Activated naive CD8-positive, alpha-beta T cell treated with anti-CD3 and anti-CD28 coated beads, Interleukin-2, amount 50 U/mL, for 24 hours (primary cell): ENCODE measurements at regions not wholly inside any gene's neighbourhood (a gene's known extent, or its start where the extent isn't known, plus 50 kb on each side); places are given as distances from the start of the nearest gene placed in this dataset.

Experiments used
- ATAC-seq: fragments of 150-1000 bp; cut with Tn5 transposase; one replicate; pipeline ENCODE4 v1.10.0; 2021
- DNase-seq: peaks from one replicate; pipeline ENCODE4 v3.0.0; 2021
- H3K27ac Mint-ChIP-seq: one replicate; pipeline ENCODE4 v1.8.0; 2021; ENCODE audit warnings: mild to moderate bottlenecking, mixed read lengths
- H3K27me3 Mint-ChIP-seq: one replicate; pipeline ENCODE4 v1.8.0; 2021; ENCODE audit warnings: mixed read lengths
- H3K36me3 Mint-ChIP-seq: one replicate; pipeline ENCODE4 v1.8.0; 2021; ENCODE audit warnings: low read depth, mixed read lengths
- H3K4me1 Mint-ChIP-seq: one replicate; pipeline ENCODE4 v1.8.0; 2021; ENCODE audit warnings: mixed read lengths
- H3K4me3 Mint-ChIP-seq: one replicate; pipeline ENCODE4 v1.8.0; 2021; ENCODE audit warnings: mild to moderate bottlenecking, moderate library complexity, mixed read lengths
- H3K9me3 Mint-ChIP-seq: one replicate; pipeline ENCODE4 v1.8.0; 2021; ENCODE audit warnings: mixed read lengths

DNA sequence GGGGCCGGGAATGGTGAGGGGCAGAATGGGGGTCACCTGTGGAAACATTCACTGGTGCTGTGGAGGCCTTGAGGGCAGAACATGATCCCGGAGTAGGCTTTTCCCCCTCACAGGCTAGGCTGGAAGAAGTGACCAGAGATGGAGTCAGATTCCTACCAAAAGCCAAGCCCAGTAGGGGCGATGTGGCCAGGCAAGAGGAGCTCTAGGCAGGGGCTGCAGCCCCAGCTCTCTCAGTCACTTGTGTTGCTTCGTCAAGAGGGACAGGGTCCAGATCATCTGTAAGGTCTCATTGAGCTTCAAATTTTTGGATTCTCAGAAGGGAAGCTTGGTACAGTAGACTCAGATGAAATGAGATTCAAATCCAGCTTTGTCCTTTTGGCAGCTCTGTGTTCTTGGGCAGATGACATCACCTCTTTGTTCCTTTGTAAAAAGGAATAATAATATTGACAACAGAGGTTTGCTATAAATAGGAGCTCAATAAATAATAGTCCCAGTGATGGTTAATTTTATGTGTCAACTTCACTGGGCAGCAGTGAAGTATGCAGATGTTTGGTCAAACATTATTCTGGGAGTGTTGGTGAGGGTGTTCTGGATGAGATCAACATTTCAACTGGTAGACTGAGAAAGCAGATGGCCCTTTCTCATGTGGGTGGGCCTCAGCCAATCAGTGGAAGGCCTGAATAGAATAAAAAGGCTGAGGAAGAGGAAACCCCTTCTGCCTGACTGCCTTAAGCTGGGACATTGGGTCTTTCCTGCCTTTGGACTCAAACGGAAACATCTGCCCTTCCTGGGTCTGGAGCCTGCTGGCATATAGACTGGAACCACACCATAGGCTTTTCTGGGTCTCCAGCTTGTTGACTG lies 324.7 kb upstream of the USP24 start:
- no peak for ATAC-seq
- H3K27me3 Mint-ChIP-seq: peaks cover 3% of the 10 kb centered on the region
- no peaks in the 10 kb centered on the region for H3K36me3 Mint-ChIP-seq
- no peak overlapping the region for H3K27ac Mint-ChIP-seq
- DNase-seq: no peak
- H3K9me3 Mint-ChIP-seq: no peaks in the 10 kb centered on the region
- H3K4me1 Mint-ChIP-seq: no peaks in the 10 kb centered on the region
- H3K4me3 Mint-ChIP-seq: no peak overlapping the region

DNA sequence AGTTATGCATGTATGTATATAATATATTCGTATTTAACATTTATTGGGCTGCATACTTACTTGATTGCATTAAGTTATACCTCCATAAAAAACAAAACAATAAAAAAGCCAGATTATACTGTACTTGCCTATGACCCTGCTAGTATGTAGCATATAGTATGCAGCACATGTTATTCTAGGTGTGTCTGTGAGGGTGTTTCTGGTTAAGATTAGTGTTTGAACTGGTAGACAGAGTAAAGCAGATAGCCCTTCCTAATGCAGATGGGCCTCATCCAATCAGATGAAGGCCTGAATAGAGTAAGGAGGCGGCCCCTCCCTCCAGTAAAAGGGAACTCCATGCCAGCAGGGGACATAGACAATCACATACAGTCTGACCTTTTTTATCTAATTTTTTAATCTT lies 323.3 kb upstream of the USP24 start:
- ATAC-seq: no peak
- Mint-ChIP-seq H3K27me3 (no peaks in the 10 kb centered on the region), H3K9me3 (no peaks in the 10 kb centered on the region), H3K27ac (no peak overlapping the region), H3K4me3 (no peak overlapping the region), H3K36me3 (no peaks in the 10 kb centered on the region), H3K4me1 (no peaks in the 10 kb centered on the region)
- DNase-seq: no peak

DNA sequence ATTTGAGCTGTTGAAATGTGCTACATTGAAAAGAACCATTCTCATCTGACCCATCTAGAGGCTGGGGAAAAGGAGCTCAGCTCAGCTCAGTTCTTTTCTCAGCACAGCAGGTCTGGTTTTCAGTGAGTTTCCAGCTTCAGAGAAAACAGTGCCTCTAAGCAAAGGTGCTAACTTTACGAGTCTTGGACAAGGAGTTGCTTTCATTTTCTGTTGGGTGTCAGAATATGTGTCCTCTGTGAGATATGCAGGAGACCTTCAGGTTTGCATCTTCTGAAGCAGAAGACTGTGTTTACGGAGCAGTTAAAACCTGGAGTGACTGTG lies 321.3 kb upstream of the USP24 start:
- no peak overlapping the region for H3K4me3 Mint-ChIP-seq
- peaks cover 2% of the 10 kb centered on the region for H3K27me3 Mint-ChIP-seq
- DNase-seq: no peak
- no peak for ATAC-seq
- no peaks in the 10 kb centered on the region for H3K36me3 Mint-ChIP-seq
- H3K9me3 Mint-ChIP-seq: no peaks in the 10 kb centered on the region
- no peaks in the 10 kb centered on the region for H3K4me1 Mint-ChIP-seq
- no peak overlapping the region for H3K27ac Mint-ChIP-seq

DNA sequence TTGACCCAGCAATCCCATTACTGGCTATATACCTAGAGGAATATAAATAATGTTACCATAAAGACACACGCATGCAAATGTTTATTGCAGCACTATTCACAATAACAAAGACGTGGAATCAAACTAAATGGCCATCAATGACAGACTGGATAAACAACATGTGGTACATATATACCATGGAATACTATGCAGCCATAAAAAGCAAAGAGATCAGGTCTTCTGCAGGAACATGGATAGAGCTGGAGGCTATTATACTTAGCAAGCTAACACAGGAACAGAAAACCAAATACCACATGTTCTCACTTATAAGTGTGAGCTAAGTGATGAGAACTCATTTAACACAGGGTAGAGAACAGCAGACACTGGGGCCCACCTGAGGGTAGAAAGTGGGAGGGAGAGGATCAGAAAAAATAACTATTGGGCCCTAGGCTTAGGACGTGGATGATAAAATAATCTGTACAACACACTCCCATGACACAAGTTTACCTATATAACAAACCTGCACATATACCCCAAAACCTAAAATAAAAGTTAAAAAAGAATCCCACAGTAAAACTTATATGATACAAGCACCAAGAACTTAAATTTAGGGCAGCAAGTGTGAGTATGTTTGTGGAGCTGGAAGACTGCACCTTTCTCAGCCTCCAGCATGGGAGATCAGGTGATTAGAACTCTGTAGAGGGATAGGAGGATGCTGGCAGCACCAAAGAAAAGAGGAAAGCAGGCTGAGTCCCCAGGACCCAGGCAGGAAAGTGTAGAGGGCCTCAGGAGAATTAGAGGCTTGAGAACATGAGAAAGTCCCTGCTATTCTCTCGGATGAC lies 320.8 kb upstream of the USP24 start:
- H3K9me3 Mint-ChIP-seq: no peaks in the 10 kb centered on the region
- no peak overlapping the region for H3K27ac Mint-ChIP-seq
- DNase-seq: no peak

DNA sequence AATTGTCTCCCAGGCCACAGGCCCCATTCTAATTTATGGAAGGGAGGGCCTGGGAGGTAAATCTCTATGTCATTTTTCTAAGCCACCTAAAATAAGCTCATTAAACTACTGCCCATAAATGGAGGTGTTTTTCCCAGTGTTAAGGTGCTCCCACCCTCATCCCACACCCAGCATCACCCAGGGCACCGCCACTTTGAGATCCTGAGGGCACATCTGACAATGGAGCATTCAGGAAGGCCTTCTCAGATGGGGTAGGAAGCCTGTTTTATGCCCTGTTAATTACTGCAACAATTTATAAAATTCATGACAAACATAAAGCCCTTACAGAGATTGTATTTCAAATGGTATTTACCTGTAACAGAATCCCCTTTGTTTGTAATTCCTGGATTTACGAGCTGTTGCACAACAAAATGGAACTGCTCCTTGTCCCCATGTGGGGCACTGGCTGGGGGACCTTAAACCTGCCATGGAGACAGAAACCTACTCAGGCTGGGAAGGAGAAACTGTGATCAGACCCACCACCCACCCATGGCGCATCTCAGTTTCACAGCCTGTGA lies 319.5 kb upstream of the USP24 start:
- Mint-ChIP-seq H3K9me3 (no peaks in the 10 kb centered on the region), H3K4me3 (no peak overlapping the region), H3K27ac (no peak overlapping the region), H3K27me3 (peaks cover 2% of the 10 kb centered on the region), H3K4me1 (no peaks in the 10 kb centered on the region), H3K36me3 (no peaks in the 10 kb centered on the region)
- ATAC-seq (no peak), DNase-seq (no peak)

More for the DNA sequence above, 320.8 kb upstream of the USP24 start:
- no peaks in the 10 kb centered on the region for H3K36me3 Mint-ChIP-seq
- H3K27me3 Mint-ChIP-seq: peaks cover 2% of the 10 kb centered on the region
- H3K4me3 Mint-ChIP-seq: no peak overlapping the region
- no peaks in the 10 kb centered on the region for H3K4me1 Mint-ChIP-seq
- ATAC-seq: no peak

DNA sequence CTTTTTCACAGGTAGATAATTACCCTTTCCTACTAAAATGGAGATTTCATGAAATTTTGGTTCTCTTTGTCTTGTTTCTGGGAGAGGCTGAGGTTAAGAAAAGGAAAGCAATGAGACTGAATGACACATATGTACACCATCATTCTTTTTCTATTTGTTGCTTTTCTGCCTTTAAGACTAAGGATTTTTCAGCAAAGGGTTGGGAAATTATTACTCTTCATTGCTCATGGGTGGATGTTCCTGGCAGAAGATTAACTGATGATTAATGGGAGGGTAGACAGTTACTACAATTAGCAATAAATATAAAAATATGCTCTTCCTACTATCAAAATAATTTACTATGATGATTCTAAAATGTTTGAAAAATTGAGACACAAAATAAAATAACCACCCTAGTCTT lies 316.5 kb upstream of the USP24 start:
- Mint-ChIP-seq H3K4me1 (no peaks in the 10 kb centered on the region), H3K27me3 (peaks cover 5% of the 10 kb centered on the region), H3K27ac (no peak overlapping the region), H3K4me3 (no peak overlapping the region), H3K9me3 (no peaks in the 10 kb centered on the region), H3K36me3 (no peaks in the 10 kb centered on the region)
- ATAC-seq (no peak), DNase-seq (no peak)

DNA sequence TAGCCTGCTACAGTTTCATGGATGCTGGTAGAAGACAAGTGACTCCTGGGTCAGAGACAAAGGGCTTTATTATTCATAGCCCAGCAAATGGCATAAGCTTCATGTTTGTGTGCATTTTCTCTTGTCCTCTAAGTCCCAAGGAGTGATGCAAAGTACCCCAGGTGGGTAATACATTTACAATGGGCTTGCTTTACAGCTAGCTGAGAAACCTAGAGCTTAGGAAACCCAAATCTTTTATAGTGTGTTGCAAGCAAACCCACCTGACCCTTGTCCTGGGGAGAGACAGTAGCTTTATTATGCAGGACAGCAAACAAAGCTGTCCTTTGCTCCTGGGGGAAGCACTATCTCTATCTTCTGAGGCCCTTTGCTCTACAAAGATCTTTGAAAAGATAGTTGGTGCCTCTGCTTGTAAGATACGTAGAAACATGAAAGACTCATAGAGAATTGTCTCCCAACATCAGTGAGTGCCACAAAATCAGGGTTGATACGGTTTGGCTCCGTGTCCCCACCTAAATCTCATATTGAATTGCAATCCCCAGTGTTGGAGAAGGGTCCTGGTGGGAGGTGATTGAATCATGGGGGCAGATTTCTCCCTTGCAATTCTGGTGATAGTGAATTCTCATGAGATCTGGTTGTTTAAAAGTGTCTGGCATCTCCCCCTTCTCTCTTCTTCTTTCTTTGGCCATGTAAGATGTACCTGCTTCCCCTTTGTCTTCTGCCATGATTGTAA lies 315.8 kb upstream of the USP24 start:
- ATAC-seq: no peak
- no peak overlapping the region for H3K4me3 Mint-ChIP-seq
- H3K27ac Mint-ChIP-seq: no peak overlapping the region
- no peaks in the 10 kb centered on the region for H3K36me3 Mint-ChIP-seq
- H3K4me1 Mint-ChIP-seq: no peaks in the 10 kb centered on the region
- DNase-seq: no peak
- H3K9me3 Mint-ChIP-seq: no peaks in the 10 kb centered on the region
- H3K27me3 Mint-ChIP-seq: peaks cover 5% of the 10 kb centered on the region

DNA sequence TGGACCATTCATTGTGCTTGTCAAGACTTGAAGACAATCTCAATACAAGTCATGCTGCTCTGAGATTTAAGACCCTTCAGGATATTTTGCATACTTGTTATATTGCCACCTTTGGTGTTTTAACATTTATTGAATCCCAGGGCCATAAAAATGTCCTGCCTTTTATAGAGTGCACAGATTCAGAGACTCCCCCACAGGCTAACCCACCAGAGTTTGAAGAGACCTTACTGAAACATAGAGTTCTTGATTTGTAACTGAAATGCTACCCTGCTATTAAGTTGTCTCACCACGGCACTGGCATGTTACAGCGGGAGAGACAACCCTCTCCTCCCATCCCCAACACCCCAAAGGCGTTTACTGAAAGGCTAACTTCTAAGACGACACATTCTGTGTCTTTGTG lies 313.9 kb upstream of the USP24 start:
- H3K9me3 Mint-ChIP-seq: no peaks in the 10 kb centered on the region
- no peaks in the 10 kb centered on the region for H3K36me3 Mint-ChIP-seq
- DNase-seq: no peak
- ATAC-seq: no peak
- no peaks in the 10 kb centered on the region for H3K4me1 Mint-ChIP-seq
- no peak overlapping the region for H3K4me3 Mint-ChIP-seq
- H3K27ac Mint-ChIP-seq: no peak overlapping the region
- H3K27me3 Mint-ChIP-seq: peaks cover 5% of the 10 kb centered on the region

DNA sequence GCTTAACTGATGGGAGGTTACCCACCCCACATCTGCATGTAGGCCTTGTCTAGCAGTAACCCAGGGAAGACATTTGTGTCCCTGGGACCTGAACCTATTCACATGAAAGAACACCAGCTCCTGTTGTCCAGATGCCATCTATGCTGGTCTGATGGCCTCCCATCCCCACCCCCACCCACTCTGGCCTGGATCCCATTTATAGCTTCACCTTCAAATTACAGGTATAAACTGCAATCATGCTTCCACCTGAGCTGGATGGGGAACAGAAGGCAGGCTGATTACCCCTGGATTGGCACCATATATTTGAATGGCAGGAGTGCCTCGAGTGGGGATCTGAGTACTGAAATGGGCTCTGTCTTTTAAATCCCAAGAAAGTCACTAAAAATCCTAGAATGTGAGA lies 312.7 kb upstream of the USP24 start:
- no peak overlapping the region for H3K27ac Mint-ChIP-seq
- H3K27me3 Mint-ChIP-seq: peaks cover 3% of the 10 kb centered on the region
- DNase-seq (no peak), ATAC-seq (no peak)
- H3K4me1 Mint-ChIP-seq: no peaks in the 10 kb centered on the region
- no peaks in the 10 kb centered on the region for H3K9me3 Mint-ChIP-seq
- H3K36me3 Mint-ChIP-seq: no peaks in the 10 kb centered on the region
- no peak overlapping the region for H3K4me3 Mint-ChIP-seq

DNA sequence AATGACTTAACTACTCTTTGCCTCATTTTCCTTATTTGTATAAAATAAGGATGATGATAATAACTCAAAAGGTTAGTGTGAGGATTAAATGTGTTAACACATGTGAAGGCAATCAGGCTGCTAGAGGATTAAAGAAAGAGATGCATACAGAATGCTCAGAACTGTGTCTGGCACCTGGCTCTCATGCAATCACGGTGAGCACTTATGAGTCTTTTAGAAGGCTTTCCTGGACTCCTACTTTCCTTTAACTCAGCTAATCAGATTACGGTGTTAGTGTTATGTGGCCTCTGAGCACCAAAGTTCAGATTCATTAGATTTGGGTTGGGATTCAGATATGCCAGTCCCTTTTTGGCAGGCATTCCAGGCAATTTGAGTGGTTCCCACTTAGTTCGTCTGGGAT lies 311.6 kb upstream of the USP24 start:
- Mint-ChIP-seq H3K4me1 (no peaks in the 10 kb centered on the region), H3K36me3 (no peaks in the 10 kb centered on the region), H3K4me3 (no peak overlapping the region), H3K27me3 (peaks cover 3% of the 10 kb centered on the region), H3K9me3 (no peaks in the 10 kb centered on the region), H3K27ac (no peak overlapping the region)
- ATAC-seq (no peak), DNase-seq (no peak)

DNA sequence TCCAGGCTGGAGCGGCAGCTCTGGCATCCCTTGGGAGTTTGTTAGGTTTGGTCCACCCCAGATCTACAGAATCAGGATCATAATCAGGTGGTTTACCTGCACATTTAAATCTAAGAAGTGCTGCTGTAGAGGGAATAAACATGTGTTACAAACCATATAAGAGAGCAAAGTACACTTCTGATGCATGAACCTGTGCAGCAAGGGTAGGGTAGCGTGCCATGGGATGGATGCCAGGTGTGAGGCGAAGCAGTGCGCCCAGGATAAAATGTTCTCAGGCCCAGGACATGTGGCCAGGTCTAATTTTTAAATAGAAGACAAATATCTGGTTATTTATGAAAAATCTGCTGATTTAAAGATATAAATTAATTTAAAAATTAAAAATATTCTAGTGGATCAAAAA lies 308.8 kb upstream of the USP24 start:
- no peaks in the 10 kb centered on the region for H3K9me3 Mint-ChIP-seq
- ATAC-seq (no peak), DNase-seq (no peak)
- H3K27me3 Mint-ChIP-seq: no peaks in the 10 kb centered on the region
- H3K36me3 Mint-ChIP-seq: no peaks in the 10 kb centered on the region
- H3K4me3 Mint-ChIP-seq: no peak overlapping the region
- H3K4me1 Mint-ChIP-seq: no peaks in the 10 kb centered on the region
- no peak overlapping the region for H3K27ac Mint-ChIP-seq

DNA sequence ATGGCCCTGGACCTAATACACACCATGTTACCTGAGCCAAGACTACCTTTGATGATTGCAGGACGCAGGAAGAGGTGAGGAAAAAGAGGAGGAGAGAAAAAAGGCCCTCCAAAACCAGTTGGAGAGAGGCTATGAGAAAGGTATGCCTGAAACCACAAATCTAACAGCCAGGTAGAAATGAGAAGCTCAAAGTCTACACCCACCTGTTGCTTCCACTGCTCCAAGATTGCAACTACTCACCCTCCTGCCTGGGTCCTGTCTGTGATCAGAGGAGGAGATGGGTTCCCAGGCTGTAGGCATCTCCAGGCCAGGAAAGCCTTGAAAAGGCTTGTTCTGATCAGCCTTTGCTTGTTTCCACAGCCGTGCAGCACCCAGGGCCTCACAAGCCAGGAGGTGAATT lies 307.8 kb upstream of the USP24 start:
- Mint-ChIP-seq H3K27ac (no peak overlapping the region), H3K4me1 (no peaks in the 10 kb centered on the region), H3K9me3 (no peaks in the 10 kb centered on the region), H3K36me3 (no peaks in the 10 kb centered on the region), H3K27me3 (peaks cover 7% of the 10 kb centered on the region), H3K4me3 (no peak overlapping the region)
- ATAC-seq (no peak), DNase-seq (no peak)

DNA sequence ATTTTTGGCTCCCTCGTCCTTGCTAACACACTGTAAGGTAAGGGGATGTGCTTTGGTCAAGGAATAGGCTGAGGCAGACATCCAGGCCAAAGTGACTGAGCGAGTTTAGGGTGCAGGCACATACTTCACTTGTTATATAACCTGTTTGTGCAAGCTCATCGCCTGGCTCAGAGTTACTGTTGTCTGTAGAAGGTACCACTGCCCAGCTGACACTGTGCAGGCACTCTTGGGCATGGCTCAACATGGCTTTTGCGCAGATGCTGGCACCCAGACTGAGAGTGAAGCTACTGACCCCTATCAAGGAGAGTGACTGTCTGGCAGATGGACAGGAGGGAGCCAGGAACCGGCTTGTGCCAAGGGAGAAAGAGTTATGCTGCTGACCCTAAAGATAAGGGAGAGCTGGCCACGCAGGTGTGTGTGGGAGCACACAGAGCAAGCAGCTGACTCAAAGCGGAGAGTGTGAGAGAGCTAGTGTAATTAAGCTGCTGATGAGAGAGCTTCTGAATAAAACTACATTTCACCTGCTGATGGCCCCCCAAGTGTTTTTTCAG lies 307.3 kb upstream of the USP24 start:
- H3K36me3 Mint-ChIP-seq: no peaks in the 10 kb centered on the region
- H3K4me3 Mint-ChIP-seq: no peak overlapping the region
- ATAC-seq (no peak), DNase-seq (no peak)
- H3K4me1 Mint-ChIP-seq: no peaks in the 10 kb centered on the region
- H3K9me3 Mint-ChIP-seq: no peaks in the 10 kb centered on the region
- no peak overlapping the region for H3K27ac Mint-ChIP-seq
- peaks cover 8% of the 10 kb centered on the region for H3K27me3 Mint-ChIP-seq

DNA sequence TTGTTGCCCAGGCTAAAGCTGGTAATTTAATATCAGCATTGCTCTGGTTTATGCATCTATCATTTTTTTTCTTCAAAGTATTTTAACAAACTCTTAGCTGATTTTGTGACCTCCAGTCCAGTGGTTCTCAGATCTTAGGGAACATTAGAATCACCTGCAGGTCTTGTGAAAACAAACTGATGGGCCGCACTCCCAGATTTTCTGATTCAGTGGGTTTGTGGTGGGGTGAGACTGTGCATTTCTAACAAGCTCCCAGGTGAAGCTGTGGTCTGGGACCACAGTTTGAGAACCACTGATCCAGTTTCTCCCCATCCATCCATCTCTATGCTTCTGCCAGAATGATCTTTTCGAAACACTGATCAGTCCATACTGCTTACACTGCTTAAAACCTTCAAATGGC lies 305.7 kb upstream of the USP24 start:
- DNase-seq (no peak), ATAC-seq (no peak)
- Mint-ChIP-seq H3K4me1 (no peaks in the 10 kb centered on the region), H3K4me3 (no peak overlapping the region), H3K27me3 (peaks cover 15% of the 10 kb centered on the region), H3K9me3 (no peaks in the 10 kb centered on the region), H3K27ac (no peak overlapping the region), H3K36me3 (no peaks in the 10 kb centered on the region)
